CD4-positive, alpha-beta T cell (primary cell): ENCODE measurements at regions not wholly inside any gene's neighbourhood (a gene's known extent, or its start where the extent isn't known, plus 50 kb on each side); places are given as distances from the start of the nearest gene placed in this dataset.

Source experiments
- ATAC-seq: fragments of 200-7000 bp; cut with Tn5 transposase; one replicate; pipeline ENCODE4 v1.10.0; 2022; ENCODE audit warnings: mild to moderate bottlenecking; ENCODE audit not compliant: poor library complexity
- CTCF ChIA-PET: fragments of 350-600 bp; sonication (Branson Sonifier 250); formaldehyde crosslinking; loops from one replicate; lab custom pipeline; 2021; ENCODE audit warnings: antibody characterized with exemption, inconsistent platforms; lab: Charles Lee
- POLR2A ChIA-PET: fragments of 350-600 bp; sonication (Branson Sonifier 250); formaldehyde crosslinking; loops from one replicate; lab custom pipeline; 2021; ENCODE audit warnings: antibody characterized with exemption, inconsistent platforms; lab: Charles Lee
- DNase-seq, 14 experiments: peaks; one replicate each; pipeline ENCODE4 v3.0.0-alpha.2; 2013 to 2020; ENCODE audit warnings: mixed read lengths in 2 of 14
- H3K27ac ChIP-seq, 2 donors: one replicate each; pipeline versions ENCODE4 v1.5.1 to v1.7.0; 2013; ENCODE audit warnings: low read length in 2 of 2, low read depth in 1 of 2, mild to moderate bottlenecking in 1 of 2
- H3K27me3 ChIP-seq, 2 experiments: 1 replicate in 1 of 2; 2 replicates in 1 of 2; pipeline versions ENCODE4 v1.6.1 to v1.7.0; 2013; ENCODE audit warnings: low read length in 2 of 2, control low read depth in 1 of 2, mild to moderate bottlenecking in 1 of 2, moderate library complexity in 1 of 2; ENCODE audit not compliant: insufficient read depth in 2 of 2, control insufficient read depth in 1 of 2
- H3K36me3 ChIP-seq: one replicate; pipeline ENCODE4 v1.6.1; 2013; ENCODE audit warnings: low read length, control low read depth; ENCODE audit not compliant: insufficient read depth
- H3K4me1 ChIP-seq: one replicate; pipeline ENCODE4 v1.6.1; 2013; ENCODE audit warnings: low read length, control low read depth; ENCODE audit not compliant: insufficient read depth
- H3K4me3 ChIP-seq: one replicate; pipeline ENCODE4 v1.5.1; 2013; ENCODE audit warnings: mild to moderate bottlenecking, low read length, moderate library complexity
- H3K9me3 ChIP-seq, 2 experiments: 1 replicate in 1 of 2; 2 replicates in 1 of 2; pipeline versions ENCODE4 v1.6.1 to v1.7.0; 2013; ENCODE audit warnings: low read length in 2 of 2, mild to moderate bottlenecking in 2 of 2, control low read depth in 1 of 2, moderate library complexity in 1 of 2; ENCODE audit not compliant: control insufficient read depth in 1 of 2, insufficient read depth in 1 of 2
- H3K27ac Mint-ChIP-seq: one replicate; pipeline ENCODE4 v1.8.0; 2020; ENCODE audit warnings: mixed read lengths
- H3K27me3 Mint-ChIP-seq: one replicate; pipeline ENCODE4 v1.8.0; 2021; ENCODE audit warnings: mixed read lengths
- H3K36me3 Mint-ChIP-seq: one replicate; pipeline ENCODE4 v1.8.0; 2021; ENCODE audit warnings: low read depth, mixed read lengths
- H3K4me1 Mint-ChIP-seq: one replicate; pipeline ENCODE4 v1.8.0; 2021; ENCODE audit warnings: low read depth, mixed read lengths
- H3K4me3 Mint-ChIP-seq: one replicate; pipeline ENCODE4 v1.8.0; 2020; ENCODE audit warnings: mild to moderate bottlenecking, mixed read lengths
- H3K9me3 Mint-ChIP-seq: one replicate; pipeline ENCODE4 v1.8.0; 2020; ENCODE audit warnings: mixed read lengths
- CTCF ChIP-seq: fragments of 200-600 bp; IDR thresholded peaks from one replicate; pipeline ENCODE4 v1.8.0; 2022; ENCODE audit warnings: antibody characterized with exemption, mild to moderate bottlenecking
- intact Hi-C, 2 experiments: fragments of 100-400 bp; cut with DNase I in 1 of 2; cut with micrococcal nuclease in 1 of 2; formaldehyde crosslinking; loops; one replicate each; pipeline versions ENCODE4 v1.15.1 to v1.9.0; 2023 to 2025; cut with DNase I, micrococcal nuclease

DNA sequence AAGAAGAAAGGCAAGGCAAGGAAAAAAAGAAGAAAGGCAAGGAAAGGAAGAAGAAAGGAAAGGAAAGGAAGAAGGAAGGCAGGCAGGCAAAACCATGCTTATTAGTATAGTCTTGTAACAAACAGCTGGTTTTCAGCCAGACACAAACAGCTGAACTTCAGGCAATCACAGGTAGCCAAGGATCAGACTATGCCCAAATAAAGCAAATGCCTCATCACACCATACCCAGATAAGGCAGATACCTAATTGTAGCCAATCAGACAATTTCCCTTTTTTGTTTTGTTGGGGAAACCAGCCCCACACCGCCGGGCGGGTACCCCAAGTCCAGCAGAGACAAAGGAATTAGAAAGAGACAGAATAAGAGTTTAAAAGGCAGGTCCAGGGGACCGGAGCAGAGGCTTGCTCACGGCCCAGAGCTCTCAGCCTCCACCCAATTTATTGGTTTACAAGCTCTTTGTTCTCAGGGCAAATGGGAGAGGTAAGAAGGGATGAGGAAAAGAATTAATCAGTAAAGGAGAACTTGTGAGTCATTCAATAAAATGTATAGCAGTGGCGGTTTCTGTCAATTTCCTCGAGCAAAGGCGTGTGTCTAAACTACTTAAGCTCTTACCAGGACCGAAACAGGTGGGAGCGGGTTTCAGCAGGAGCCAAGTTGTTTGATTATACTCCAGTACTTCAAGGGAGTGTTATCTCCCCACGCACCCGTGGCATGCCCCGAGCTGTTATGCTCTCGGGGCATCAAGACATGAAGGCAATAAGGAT lies 886.8 kb downstream of the KCNT2 start:
- Mint-ChIP-seq H3K4me1 (no peaks in the 10 kb centered on the region), H3K27ac (no peak overlapping the region), H3K9me3 (no peaks in the 10 kb centered on the region), H3K36me3 (no peaks in the 10 kb centered on the region), H3K4me3 (no peak overlapping the region), H3K27me3 (no peaks in the 10 kb centered on the region)
- H3K4me3 ChIP-seq = no peak overlapping the region
- no peaks in the 10 kb centered on the region for H3K36me3 ChIP-seq
- TF ChIP-seq CTCF = no peak
- CTCF ChIA-PET = no interaction called here
- no peak overlapping the region for H3K27ac ChIP-seq
- ATAC-seq (no peak), DNase-seq (no peak)
- intact Hi-C loops = no loop called here
- H3K9me3 ChIP-seq = peaks cover 0 to 11% of the 10 kb centered on the region in 2 experiments
- no peaks in the 10 kb centered on the region for H3K4me1 ChIP-seq
- POLR2A ChIA-PET = no interaction called here
- no peaks in the 10 kb centered on the region for H3K27me3 ChIP-seq

DNA sequence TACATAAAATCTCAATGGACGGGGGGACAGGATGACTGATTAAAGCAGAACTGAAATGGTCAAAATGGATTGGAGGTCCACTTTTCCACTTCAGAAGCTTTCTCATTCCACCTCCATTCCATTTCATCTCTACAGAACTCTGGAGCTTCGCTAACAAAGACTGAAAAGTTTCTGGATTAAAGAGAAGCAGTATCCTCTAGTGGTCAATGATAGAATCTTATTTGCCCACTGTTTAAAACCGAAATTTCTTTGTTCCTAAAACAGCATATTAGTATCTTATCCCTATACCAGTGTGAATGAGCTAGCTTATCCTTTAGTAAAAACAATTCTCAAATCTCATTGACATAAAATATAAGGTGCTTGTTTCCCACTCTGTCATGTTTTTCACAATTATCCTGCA lies 890.6 kb downstream of the KCNT2 start:
- Mint-ChIP-seq H3K36me3 (no peaks in the 10 kb centered on the region), H3K4me3 (no peak overlapping the region), H3K27ac (no peak overlapping the region), H3K9me3 (no peaks in the 10 kb centered on the region), H3K4me1 (no peaks in the 10 kb centered on the region), H3K27me3 (no peaks in the 10 kb centered on the region)
- Histone ChIP-seq H3K4me1 (no peaks in the 10 kb centered on the region), H3K27ac (no peak overlapping the region), H3K9me3 (no peaks in the 10 kb centered on the region), H3K27me3 (no peaks in the 10 kb centered on the region), H3K4me3 (no peak overlapping the region), H3K36me3 (no peaks in the 10 kb centered on the region)
- TF ChIP-seq CTCF = no peak
- intact Hi-C loops = no loop called here
- DNase-seq (no peak), ATAC-seq (no peak)
- CTCF ChIA-PET = no interaction called here
- POLR2A ChIA-PET = no interaction called here

- H3K27ac ChIP-seq = no peak overlapping the region
- no peaks in the 10 kb centered on the region for H3K9me3 ChIP-seq
- no peak overlapping the region for H3K27ac Mint-ChIP-seq
- no peaks in the 10 kb centered on the region for H3K27me3 ChIP-seq
- no peak for TF ChIP-seq CTCF
- no peaks in the 10 kb centered on the region for H3K4me1 Mint-ChIP-seq
- no peaks in the 10 kb centered on the region for H3K9me3 Mint-ChIP-seq
- POLR2A ChIA-PET = no interaction called here
- no peak overlapping the region for H3K4me3 ChIP-seq
- no peaks in the 10 kb centered on the region for H3K36me3 Mint-ChIP-seq
- DNase-seq (no peak), ATAC-seq (no peak)
- H3K4me1 ChIP-seq = no peaks in the 10 kb centered on the region
- no peak overlapping the region for H3K4me3 Mint-ChIP-seq
- intact Hi-C loops = no loop called here
- no peaks in the 10 kb centered on the region for H3K27me3 Mint-ChIP-seq
- CTCF ChIA-PET = no interaction called here
- H3K36me3 ChIP-seq = no peaks in the 10 kb centered on the region
Measured at GRCh38 chr1:195715652-195716051, 892.6 kb downstream of the KCNT2 start.
